ENCODE measurements at regions not wholly inside any gene's neighbourhood (a gene's known extent, or its start where the extent isn't known, plus 50 kb on each side); places are given as distances from the start of the nearest gene placed in this dataset.

- no peaks in the 10 kb centered on the region for H3K4me1 ChIP-seq (ENCODE audit: insufficient read depth, low read length)
- no peaks in the 10 kb centered on the region for H3K79me2 ChIP-seq (ENCODE audit: insufficient read depth, low read length)
- TF ChIP-seq KDM5A (IDR thresholded peaks at IDR 0.05; ENCODE audit: borderline replicate concordance, low read length) (no peak), ZNF260 (CRISPR knock-in tag; IDR thresholded peaks at IDR 0.05; ENCODE audit: borderline replicate concordance, low read depth) (no peak), ZZZ3 (CRISPR knock-in tag; IDR thresholded peaks at IDR 0.05; ENCODE audit: borderline replicate concordance) (no peak), REST (IDR thresholded peaks at IDR 0.05; ENCODE audit: borderline replicate concordance in 1 of 2, low read depth in 1 of 2, low read length in 2 of 2) (no peak), ZNF761 (CRISPR knock-in tag; conservative IDR thresholded peaks at IDR 0.05) (no peak), ZNF280B (CRISPR knock-in tag; IDR thresholded peaks at IDR 0.05; ENCODE audit: borderline replicate concordance) (no peak)
- CTCF ChIA-PET (ENCODE audit: low intra/inter-chr PET ratio, low total read pairs), result no interaction called here
- no peaks in the 10 kb centered on the region for H3K36me3 ChIP-seq (replicated peaks in 1 of 2; ENCODE audit: control insufficient read depth in 1 of 2, insufficient read depth in 2 of 2, low read length in 2 of 2)
- no peaks in the 10 kb centered on the region for H3K27me3 ChIP-seq (ENCODE audit: control insufficient read depth in 1 of 2, insufficient read depth in 2 of 2, low read length in 2 of 2)
- 24% methylated on average over 4 of the region's 4 CpGs for WGBS (ENCODE audit: low lambda C conversion rate)
- no peak overlapping the region for H2AFZ ChIP-seq (ENCODE audit: low read length)
- ATAC-seq (no peak), FAIRE-seq (no peak), DNase-seq (ENCODE audit: low spot score) (no peak)
- intact Hi-C loops (cut with micrococcal nuclease; ENCODE audit: unreplicated experiment), result no loop called here
- POLR2A ChIA-PET, result no interaction called here
- H3K9ac ChIP-seq (ENCODE audit: insufficient read depth, low read depth, low read length), result no peak overlapping the region
- H3K9me3 ChIP-seq (ENCODE audit: low read length), result no peaks in the 10 kb centered on the region
- no peak overlapping the region for H3K4me2 ChIP-seq (ENCODE audit: low read depth, low read length)
- H4K20me1 ChIP-seq (ENCODE audit: insufficient read depth, low read length), result no peaks in the 10 kb centered on the region
- no peak overlapping the region for H3K27ac ChIP-seq (ENCODE audit: extremely low read length, insufficient read depth, low read length)
- in situ Hi-C loops (cut with HindIII; ENCODE audit: extremely low pct_ligation_motif_present, low pct_unique_long_range_greater_than_20kb), result no loop called here
- H3K4me3 ChIP-seq (replicated peaks in 1 of 3; ENCODE audit: insufficient read depth in 1 of 3, low read depth in 2 of 3, low read length in 3 of 3), result no peak overlapping the region
- no TSS peak for BruUV-seq (replicated peaks)
These were observed 308.1 kb downstream of the EPM2A start for GRCh38 chr6:145427232-145427631.

All from HepG2 (cell line).